Endothelial cell of umbilical vein (primary cell): ENCODE measurements at regions not wholly inside any gene's neighbourhood (a gene's known extent, or its start where the extent isn't known, plus 50 kb on each side); places are given as distances from the start of the nearest gene placed in this dataset.

ENCODE experiments used
- BruUV-seq: library from RNA; stranded (reverse); fragments of 400-500 nt; replicated peaks from 2 replicates; lab custom pipeline; 2021; lab: Mats Ljungman, UMichigan
- CTCF ChIA-PET: fragments of 300-600, 350-600 bp; sonication (Branson Sonifier 250); formaldehyde crosslinking; loops from one replicate; lab custom pipeline; 2021; ENCODE audit warnings: antibody characterized with exemption, inconsistent platforms; lab: Charles Lee
- POLR2A ChIA-PET: fragments of 300-600, 350-600 bp; sonication (Branson Sonifier 250); formaldehyde crosslinking; loops from one replicate; lab custom pipeline; 2021; ENCODE audit warnings: antibody characterized with exemption, inconsistent platforms; lab: Charles Lee
- DNase-seq: peaks from one replicate; pipeline ENCODE4 v3.0.0-alpha.2; 2011; ENCODE audit warnings: low read depth, low spot score
- FAIRE-seq: peaks from 2 replicates; lab custom pipeline; 2011; peaks lifted over from hg19 to GRCh38; lab: Jason Lieb, UNC
- H2AFZ ChIP-seq: 2 replicates; pipeline ENCODE4 v1.6.0; 2012; ENCODE audit warnings: low read depth, low read length, control low read depth, inconsistent platforms
- H3K27ac ChIP-seq: 2 replicates; pipeline ENCODE4 v1.5.1; 2011; ENCODE audit warnings: low read depth, mild to moderate bottlenecking, control low read depth, low read length, moderate library complexity; ENCODE audit not compliant: insufficient read depth
- H3K27me3 ChIP-seq, 2 experiments: 2 replicates each; pipeline versions ENCODE4 v1.6.0 to v1.6.1; 2011; ENCODE audit warnings: low read length in 2 of 2, mixed read lengths in 1 of 2; ENCODE audit not compliant: control insufficient read depth in 2 of 2, insufficient read depth in 2 of 2
- H3K36me3 ChIP-seq, 2 experiments: 2 replicates in 1 of 2; 3 replicates in 1 of 2; pipeline ENCODE4 v1.5.1; 2011; ENCODE audit warnings: low read length in 2 of 2, mild to moderate bottlenecking in 1 of 2, moderate library complexity in 1 of 2; ENCODE audit not compliant: control insufficient read depth in 2 of 2, insufficient read depth in 2 of 2; ENCODE audit errors: extremely low read depth in 1 of 2
- H3K4me1 ChIP-seq: 3 replicates; pipeline ENCODE4 v1.5.1; 2011; ENCODE audit warnings: mild to moderate bottlenecking, low read length; ENCODE audit not compliant: control insufficient read depth, insufficient read depth; ENCODE audit errors: extremely low read depth
- H3K4me2 ChIP-seq: 2 replicates; pipeline ENCODE4 v1.6.1; 2011; ENCODE audit warnings: low read length, control low read depth, mixed read lengths; ENCODE audit not compliant: insufficient read depth
- H3K4me3 ChIP-seq, 3 experiments: fragments of 200-600 bp in 1 of 3; sonication (generic), shearing (Covaris generic) in 1 of 3; replicated peaks in 1 of 3; 2 replicates each; pipeline ENCODE4 v1.5.1; 2011 to 2016; ENCODE audit warnings: control low read depth in 3 of 3, low read length in 3 of 3, mild to moderate bottlenecking in 2 of 3, inconsistent platforms in 1 of 3, low read depth in 1 of 3, moderate library complexity in 1 of 3; ENCODE audit not compliant: insufficient read depth in 1 of 3
- H3K79me2 ChIP-seq: 2 replicates; pipeline ENCODE4 v1.6.0; 2012; ENCODE audit warnings: low read length, inconsistent platforms; ENCODE audit not compliant: control insufficient read depth, insufficient read depth
- H3K9ac ChIP-seq: replicated peaks from 2 replicates; pipeline ENCODE3; 2011; ENCODE audit warnings: low read length, control low read depth; ENCODE audit not compliant: insufficient read depth; ENCODE audit errors: extremely low read depth
- H3K9me1 ChIP-seq: replicated peaks from 3 replicates; pipeline ENCODE4 v1.6.0; 2011; ENCODE audit warnings: mild to moderate bottlenecking, low read length; ENCODE audit not compliant: control insufficient read depth, insufficient read depth; ENCODE audit errors: extremely low read depth
- H3K9me3 ChIP-seq: replicated peaks from 2 replicates; pipeline ENCODE4 v1.5.1; 2012; ENCODE audit warnings: low read length, inconsistent platforms; ENCODE audit not compliant: control insufficient read depth, insufficient read depth
- H4K20me1 ChIP-seq: replicated peaks from 2 replicates; pipeline ENCODE3; 2011; ENCODE audit warnings: mild to moderate bottlenecking, low read length; ENCODE audit not compliant: control insufficient read depth, insufficient read depth; ENCODE audit errors: extremely low read depth
- CTCF ChIP-seq, 2 donors: IDR thresholded peaks; 1 replicate in 1 of 2; 2 replicates in 1 of 2; pipeline ENCODE4 v1.5.1; 2011; ENCODE audit warnings: low read length in 2 of 2, mild to moderate bottlenecking in 2 of 2, moderate library complexity in 2 of 2, control low read depth in 1 of 2, inconsistent platforms in 1 of 2, low read depth in 1 of 2; ENCODE audit not compliant: insufficient read depth in 1 of 2; ENCODE audit errors: extremely low read depth in 1 of 2
- EZH2 ChIP-seq: IDR thresholded peaks from 2 replicates; pipeline ENCODE4 v1.6.1; 2012; ENCODE audit warnings: borderline replicate concordance, low read depth, mild to moderate bottlenecking, moderate library complexity, low read length, inconsistent platforms; ENCODE audit not compliant: severe bottlenecking
- FOS ChIP-seq: IDR thresholded peaks from 2 replicates; pipeline ENCODE4 v1.6.1; 2011; ENCODE audit warnings: mild to moderate bottlenecking, low read length, moderate library complexity, borderline replicate concordance; ENCODE audit not compliant: insufficient read depth
- GATA2 ChIP-seq: IDR thresholded peaks from 2 replicates; pipeline ENCODE4 v1.7.0; 2011; ENCODE audit warnings: low read depth, mild to moderate bottlenecking, moderate library complexity, mixed read lengths, low read length; ENCODE audit not compliant: insufficient read length, insufficient read depth
- JUN ChIP-seq: IDR thresholded peaks from 2 replicates; pipeline ENCODE4 v1.6.1; 2011; ENCODE audit warnings: borderline replicate concordance, low read depth; ENCODE audit not compliant: insufficient read length, insufficient read depth
- MAX ChIP-seq: IDR thresholded peaks from 2 replicates; pipeline ENCODE4 v1.6.1; 2011; ENCODE audit not compliant: insufficient read depth, insufficient read length
- MYC ChIP-seq: IDR thresholded peaks from one replicate; pipeline ENCODE4 v1.6.1; 2011; ENCODE audit warnings: mild to moderate bottlenecking, low read depth, low read length
- POLR2A ChIP-seq: IDR thresholded peaks from 2 replicates; pipeline ENCODE4 v1.6.1; 2012; ENCODE audit warnings: low read depth, mild to moderate bottlenecking, control low read depth, low read length
- POLR2AphosphoS5 ChIP-seq: IDR thresholded peaks from 2 replicates; pipeline ENCODE4 v1.6.1; 2012; ENCODE audit warnings: low read depth, mild to moderate bottlenecking, control low read depth, low read length, moderate library complexity; ENCODE audit not compliant: insufficient read depth
- dilution Hi-C: fragments of 300-500 bp; cut with MboI; formaldehyde crosslinking; loops from one replicate; pipeline ENCODE4 v1.15.0; 2019; ENCODE audit warnings: low sequenced_read_pairs; ENCODE audit not compliant: extremely low pct_ligation_motif_present
- intact Hi-C: fragments of 100-400 bp; cut with micrococcal nuclease; formaldehyde crosslinking; loops from one replicate; pipeline ENCODE4 v1.10.0; 2022

- no TSS peak for BruUV-seq
- Histone ChIP-seq H2AFZ (no peak overlapping the region), H3K36me3 (no peaks in the 10 kb centered on the region), H3K4me1 (no peaks in the 10 kb centered on the region), H3K4me2 (no peak overlapping the region), H3K9me3 (no peaks in the 10 kb centered on the region), H3K79me2 (no peaks in the 10 kb centered on the region), H3K9ac (no peak overlapping the region), H3K27me3 (no peaks in the 10 kb centered on the region), H3K4me3 (no peak overlapping the region), H3K27ac (no peak overlapping the region), H4K20me1 (no peaks in the 10 kb centered on the region), H3K9me1 (no peaks in the 10 kb centered on the region)
- intact Hi-C loops: no loop called here
- ChIA-PET CTCF (no interaction called here), POLR2A (no interaction called here)
- no peak for TF ChIP-seq POLR2A
- no peak for TF ChIP-seq POLR2AphosphoS5
- TF ChIP-seq FOS: no peak
- no peak for TF ChIP-seq JUN
- TF ChIP-seq MYC: no peak
- TF ChIP-seq CTCF (IDR thresholded peaks at IDR 0.05; ENCODE audit: extremely low read depth in 1 of 2, insufficient read depth in 1 of 2, low read depth in 1 of 2, low read length in 2 of 2): no peak
- no peak for TF ChIP-seq MAX
- TF ChIP-seq EZH2: no peak
- no peak for TF ChIP-seq GATA2
- DNase-seq (no peak), FAIRE-seq (no peak)
- dilution Hi-C loops: no loop called here
These were observed 933.4 kb downstream of the NLGN4Y start for GRCh38 chrY:15457682-15458081.
